Right renal cortex interstitium (tissue), 3 donors: ENCODE measurements at regions not wholly inside any gene's neighbourhood (a gene's known extent, or its start where the extent isn't known, plus 50 kb on each side); places are given as distances from the start of the nearest gene placed in this dataset.

Experiments
- DNase-seq, 3 donors: peaks; one replicate each; pipeline ENCODE4 v3.0.0-alpha.2; 2013; ENCODE audit warnings: low read depth in 3 of 3, low spot score in 2 of 3

GRCh38 chr9:19732441-19732951 lies 56.3 kb downstream of the SLC24A2 start:
- no peak for DNase-seq

GRCh38 chr9:19728101-19728500 lies 60.7 kb downstream of the SLC24A2 start:
- no peak for DNase-seq

- DNase-seq, result no peak
These were observed 62.9 kb downstream of the SLC24A2 start for GRCh38 chr9:19725970-19726369.

GRCh38 chr9:19720377-19720776 lies 68.5 kb downstream of the SLC24A2 start:
- peak; percentile 20 to 47 (median 27) for DNase-seq

GRCh38 chr9:19703702-19704101 lies 85.1 kb downstream of the SLC24A2 start:
- no peak for DNase-seq

GRCh38 chr9:19701991-19702390 lies 86.8 kb downstream of the SLC24A2 start:
- DNase-seq, result no peak

- DNase-seq, result no peak
These were observed 87.6 kb downstream of the SLC24A2 start for GRCh38 chr9:19701274-19701673.

GRCh38 chr9:19700699-19701098 lies 88.1 kb downstream of the SLC24A2 start:
- DNase-seq, result no peak

GRCh38 chr9:19699756-19700155 lies 89.1 kb downstream of the SLC24A2 start:
- DNase-seq, result no peak

GRCh38 chr9:19698960-19699359 lies 89.9 kb downstream of the SLC24A2 start:
- no peak for DNase-seq

- no peak for DNase-seq
These were observed 94.2 kb downstream of the SLC24A2 start for GRCh38 chr9:19694601-19695000.

- no peak for DNase-seq
These were observed 98.7 kb downstream of the SLC24A2 start for GRCh38 chr9:19690128-19690527.

GRCh38 chr9:19689328-19690101 lies 99.3 kb downstream of the SLC24A2 start:
- no peak for DNase-seq

- DNase-seq, result no peak
These were observed 105.1 kb downstream of the SLC24A2 start for GRCh38 chr9:19683715-19684114.

- no peak for DNase-seq
These were observed 106.4 kb downstream of the SLC24A2 start for GRCh38 chr9:19682397-19682796.

GRCh38 chr9:19681846-19682245 lies 107.0 kb downstream of the SLC24A2 start:
- DNase-seq, result no peak

GRCh38 chr9:19677924-19678323 lies 110.9 kb downstream of the SLC24A2 start:
- DNase-seq, result no peak

- DNase-seq, result no peak
These were observed 113.3 kb downstream of the SLC24A2 start for GRCh38 chr9:19675492-19675891.

- DNase-seq, result no peak
These were observed 122.3 kb downstream of the SLC24A2 start for GRCh38 chr9:19666575-19666974.

GRCh38 chr9:19665146-19665863 lies 123.5 kb downstream of the SLC24A2 start:
- no peak for DNase-seq

GRCh38 chr9:19663570-19663969 lies 125.3 kb downstream of the SLC24A2 start:
- no peak for DNase-seq

GRCh38 chr9:19662213-19662612 lies 126.6 kb downstream of the SLC24A2 start:
- no peak for DNase-seq
